ENCODE measurements at regions not wholly inside any gene's neighbourhood (a gene's known extent, or its start where the extent isn't known, plus 50 kb on each side); places are given as distances from the start of the nearest gene placed in this dataset.

DNA sequence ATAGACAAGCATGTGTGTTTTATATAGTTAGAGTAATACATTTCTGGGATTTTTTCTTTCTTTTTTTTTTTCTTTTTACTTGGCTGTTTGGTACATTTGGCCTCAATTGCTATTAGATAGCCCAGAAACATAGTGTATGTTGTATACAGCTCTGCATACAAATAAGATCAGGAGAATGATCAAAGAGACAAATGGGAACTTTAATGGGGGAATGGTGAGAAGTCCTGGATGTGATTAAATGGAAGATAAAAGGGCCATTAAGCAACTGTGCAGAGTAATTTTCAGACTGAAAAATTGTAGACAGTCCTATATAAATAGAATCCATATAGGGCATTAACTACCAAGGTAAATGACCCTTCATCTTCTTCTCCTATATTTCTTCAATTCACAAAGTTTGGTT, 575.6 kb downstream of the EBF1 start:
- no peaks in the 10 kb centered on the region for H3K27me3 ChIP-seq
- intact Hi-C loops (cut with DNase I) = no loop called here
- H3K36me3 ChIP-seq (replicated peaks in 1 of 2) = no peaks in the 10 kb centered on the region
- H3K4me1 ChIP-seq (replicated peaks in 1 of 2) = no peaks in the 10 kb centered on the region
- no peak overlapping the region for H3K4me3 ChIP-seq
- H3K27ac ChIP-seq = no peak overlapping the region
- no peak for DNase-seq
- TF ChIP-seq, protein P1, sequence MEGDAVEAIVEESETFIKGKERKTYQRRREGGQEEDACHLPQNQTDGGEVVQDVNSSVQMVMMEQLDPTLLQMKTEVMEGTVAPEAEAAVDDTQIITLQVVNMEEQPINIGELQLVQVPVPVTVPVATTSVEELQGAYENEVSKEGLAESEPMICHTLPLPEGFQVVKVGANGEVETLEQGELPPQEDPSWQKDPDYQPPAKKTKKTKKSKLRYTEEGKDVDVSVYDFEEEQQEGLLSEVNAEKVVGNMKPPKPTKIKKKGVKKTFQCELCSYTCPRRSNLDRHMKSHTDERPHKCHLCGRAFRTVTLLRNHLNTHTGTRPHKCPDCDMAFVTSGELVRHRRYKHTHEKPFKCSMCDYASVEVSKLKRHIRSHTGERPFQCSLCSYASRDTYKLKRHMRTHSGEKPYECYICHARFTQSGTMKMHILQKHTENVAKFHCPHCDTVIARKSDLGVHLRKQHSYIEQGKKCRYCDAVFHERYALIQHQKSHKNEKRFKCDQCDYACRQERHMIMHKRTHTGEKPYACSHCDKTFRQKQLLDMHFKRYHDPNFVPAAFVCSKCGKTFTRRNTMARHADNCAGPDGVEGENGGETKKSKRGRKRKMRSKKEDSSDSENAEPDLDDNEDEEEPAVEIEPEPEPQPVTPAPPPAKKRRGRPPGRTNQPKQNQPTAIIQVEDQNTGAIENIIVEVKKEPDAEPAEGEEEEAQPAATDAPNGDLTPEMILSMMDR (IDR thresholded peaks at IDR 0.05) = no peak
- TF ChIP-seq POLR2A (IDR thresholded peaks at IDR 0.05) = no peak
- H3K9me3 ChIP-seq (replicated peaks in 1 of 3) = no peaks in the 10 kb centered on the region

DNA sequence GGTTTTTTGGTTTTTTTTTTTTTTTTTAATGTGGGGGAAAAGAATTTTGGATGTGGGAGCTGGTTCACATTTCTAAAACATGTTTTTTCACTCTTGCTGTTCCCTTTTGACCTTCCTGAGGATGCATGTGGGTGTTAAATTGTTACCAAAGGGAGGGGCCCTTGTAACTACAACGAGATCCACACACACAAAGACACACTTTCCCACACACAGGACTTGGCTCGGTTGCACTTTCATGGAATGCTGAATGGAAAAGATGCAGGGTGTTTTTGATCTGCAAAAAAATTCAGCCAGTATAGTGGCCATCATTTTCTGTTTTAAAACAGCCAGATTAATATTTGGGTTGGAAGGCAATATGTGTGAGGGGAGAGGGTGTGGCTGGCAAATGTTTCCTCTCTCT, 576.9 kb downstream of the EBF1 start:
- intact Hi-C loops (cut with DNase I) = no loop called here
- TF ChIP-seq, protein P1 (IDR thresholded peaks at IDR 0.05) = no peak
- TF ChIP-seq POLR2A (IDR thresholded peaks at IDR 0.05) = no peak
- H3K36me3 ChIP-seq (replicated peaks in 1 of 2) = no peaks in the 10 kb centered on the region
- no peaks in the 10 kb centered on the region for H3K4me1 ChIP-seq (replicated peaks in 1 of 2)
- WGBS, 4 donors = 47 to 58% (median 49%) methylated on average over 2 of the region's 2 CpGs
- no peak for DNase-seq
- no peak overlapping the region for H3K27ac ChIP-seq
- no peaks in the 10 kb centered on the region for H3K9me3 ChIP-seq (replicated peaks in 1 of 3)
- no peaks in the 10 kb centered on the region for H3K27me3 ChIP-seq
- no peak overlapping the region for H3K4me3 ChIP-seq

DNA sequence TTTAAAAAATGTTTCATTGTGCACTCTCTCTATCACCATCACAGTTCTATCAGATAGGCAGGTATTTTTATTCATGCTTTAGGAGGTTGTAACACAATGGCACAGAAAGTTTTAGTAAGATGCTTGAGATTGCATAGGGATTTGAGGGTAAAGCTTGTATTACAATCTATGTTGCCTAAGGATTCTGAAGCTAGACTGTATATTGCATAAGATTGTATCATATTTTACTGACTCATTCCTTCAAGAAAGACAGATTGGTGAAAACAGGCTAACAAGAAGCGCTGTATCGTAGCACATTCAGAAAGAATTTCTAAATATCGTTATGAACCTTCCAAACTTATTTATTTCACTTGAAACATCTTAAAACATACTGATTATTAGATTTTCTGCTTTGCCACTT, 577.7 kb downstream of the EBF1 start:
- Histone ChIP-seq H3K4me1 (replicated peaks in 1 of 2) (no peaks in the 10 kb centered on the region), H3K27me3 (no peaks in the 10 kb centered on the region), H3K4me3 (no peak overlapping the region), H3K9me3 (replicated peaks in 1 of 3) (no peaks in the 10 kb centered on the region), H3K27ac (no peak overlapping the region), H3K36me3 (replicated peaks in 1 of 2) (no peaks in the 10 kb centered on the region)
- 74 to 83% (median 83%) methylated on average over 3 of the region's 3 CpGs for whole genome bisulfite sequencing, 4 donors
- TF ChIP-seq, protein P1 (IDR thresholded peaks at IDR 0.05) = no peak
- TF ChIP-seq POLR2A (IDR thresholded peaks at IDR 0.05) = no peak
- DNase-seq = no peak
- intact Hi-C loops (cut with DNase I) = no loop called here

DNA sequence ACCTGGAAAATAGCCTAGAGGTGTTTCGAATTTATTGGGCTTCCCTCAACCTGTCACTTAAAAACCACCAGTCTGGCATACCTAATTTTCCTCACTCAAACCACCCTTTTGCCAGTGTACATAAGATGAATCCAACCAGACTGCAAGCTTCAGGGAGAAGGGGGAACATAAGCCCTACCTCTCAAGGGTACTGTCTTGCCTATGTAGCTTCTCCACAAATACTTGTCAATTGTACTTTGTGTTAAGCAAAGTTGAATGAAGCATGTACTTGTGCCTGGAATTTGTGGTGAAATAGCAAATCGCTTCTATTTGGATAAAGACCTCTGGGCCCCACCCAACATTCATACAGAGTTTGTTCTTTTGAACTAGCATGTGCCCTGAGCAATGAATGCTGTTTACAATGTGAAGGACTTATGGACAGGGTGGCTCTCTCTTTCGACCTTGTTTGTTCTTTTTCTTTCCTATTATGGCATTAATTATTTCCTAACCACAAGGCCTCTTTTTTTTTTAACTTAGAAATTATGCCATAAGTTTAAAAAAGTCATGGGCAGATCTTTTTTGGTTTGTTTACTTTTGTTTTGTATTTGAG, 580.2 kb downstream of the EBF1 start:
- no peak overlapping the region for H3K27ac ChIP-seq
- 67 to 71% (median 70%) methylated on average over 3 of the region's 3 CpGs for WGBS, 4 donors
- intact Hi-C loops (cut with DNase I) = no loop called here
- TF ChIP-seq, protein P1 (IDR thresholded peaks at IDR 0.05) = no peak
- TF ChIP-seq POLR2A (IDR thresholded peaks at IDR 0.05) = no peak
- no peaks in the 10 kb centered on the region for H3K36me3 ChIP-seq (replicated peaks in 1 of 2)
- H3K9me3 ChIP-seq (replicated peaks in 1 of 3) = no peaks in the 10 kb centered on the region
- H3K4me3 ChIP-seq = no peak overlapping the region
- peaks cover 0 to under 1% of the 10 kb centered on the region in 2 donors for H3K4me1 ChIP-seq (replicated peaks in 1 of 2)
- no peaks in the 10 kb centered on the region for H3K27me3 ChIP-seq
- DNase-seq = no peak

Data from adrenal gland (tissue), 9 donors.